Smooth muscle cell (in vitro differentiated cells): ENCODE measurements at regions not wholly inside any gene's neighbourhood (a gene's known extent, or its start where the extent isn't known, plus 50 kb on each side); places are given as distances from the start of the nearest gene placed in this dataset.
A peak's percentile ranks its signal among the peaks of the same experiment; 100 is the strongest.

Source experiments
- DNase-seq: peaks from one replicate; lab custom pipeline; 2025; ENCODE audit not compliant: unreplicated experiment; lab: John Stamatoyannopoulos, UW
- H2AFZ ChIP-seq: fragments of 200-600 bp; sonication (generic); 2 replicates; pipeline ENCODE4 v1.6.0; 2016; ENCODE audit warnings: antibody characterized with exemption, low read depth, mild to moderate bottlenecking
- H3F3A ChIP-seq: fragments of 200-600 bp; sonication (generic); 2 replicates; pipeline ENCODE4 v1.6.0; 2017; ENCODE audit warnings: antibody characterized with exemption, low read depth
- H3K27ac ChIP-seq: fragments of 200-600 bp; sonication (generic); 2 replicates; pipeline ENCODE4 v1.5.1; 2016; ENCODE audit warnings: low read depth, mild to moderate bottlenecking
- H3K27me3 ChIP-seq: fragments of 200-600 bp; sonication (generic); 2 replicates; pipeline ENCODE4 v1.6.1; 2016; ENCODE audit warnings: low read depth, mild to moderate bottlenecking
- H3K36me3 ChIP-seq: fragments of 200-600 bp; sonication (generic); 2 replicates; pipeline ENCODE4 v1.5.1; 2016; ENCODE audit warnings: low read depth
- H3K4me1 ChIP-seq: fragments of 200-600 bp; sonication (generic); 2 replicates; pipeline ENCODE4 v1.5.1; 2016; ENCODE audit warnings: low read depth
- H3K4me2 ChIP-seq: fragments of 200-600 bp; sonication (generic); 2 replicates; pipeline ENCODE4 v1.6.0; 2016; ENCODE audit warnings: mild to moderate bottlenecking
- H3K4me3 ChIP-seq: fragments of 200-600 bp; sonication (generic); 2 replicates; pipeline ENCODE4 v1.5.1; 2016; ENCODE audit warnings: mild to moderate bottlenecking
- H3K79me2 ChIP-seq: fragments of 200-600 bp; sonication (generic); 2 replicates; pipeline ENCODE4 v1.6.0; 2016; ENCODE audit warnings: low read depth, mild to moderate bottlenecking
- H3K9ac ChIP-seq: fragments of 200-600 bp; sonication (generic); 2 replicates; pipeline ENCODE4 v1.6.0; 2016; ENCODE audit warnings: low read depth
- H3K9me3 ChIP-seq: fragments of 200-600 bp; sonication (generic); replicated peaks from 2 replicates; pipeline ENCODE4 v1.5.1; 2016; ENCODE audit warnings: low read depth
- H4K20me1 ChIP-seq: fragments of 200-600 bp; sonication (generic); 2 replicates; pipeline ENCODE4 v1.6.0; 2016; ENCODE audit warnings: low read depth
- WGBS: methylation state at CpG from one replicate; pipeline ENCODE4 v1.1.7; 2016; ENCODE audit warnings: low lambda C conversion rate; 5-methylcytosine and 5-hydroxymethylcytosine counted together
- TF ChIP-seq, protein P1 (sequence below): fragments of 200-600 bp; sonication (generic); IDR thresholded peaks from 2 replicates; pipeline ENCODE4 v1.5.1; 2017; ENCODE audit warnings: borderline replicate concordance, mild to moderate bottlenecking, antibody characterized with exemption; ENCODE audit not compliant: insufficient read depth, poor library complexity, severe bottlenecking

DNA sequence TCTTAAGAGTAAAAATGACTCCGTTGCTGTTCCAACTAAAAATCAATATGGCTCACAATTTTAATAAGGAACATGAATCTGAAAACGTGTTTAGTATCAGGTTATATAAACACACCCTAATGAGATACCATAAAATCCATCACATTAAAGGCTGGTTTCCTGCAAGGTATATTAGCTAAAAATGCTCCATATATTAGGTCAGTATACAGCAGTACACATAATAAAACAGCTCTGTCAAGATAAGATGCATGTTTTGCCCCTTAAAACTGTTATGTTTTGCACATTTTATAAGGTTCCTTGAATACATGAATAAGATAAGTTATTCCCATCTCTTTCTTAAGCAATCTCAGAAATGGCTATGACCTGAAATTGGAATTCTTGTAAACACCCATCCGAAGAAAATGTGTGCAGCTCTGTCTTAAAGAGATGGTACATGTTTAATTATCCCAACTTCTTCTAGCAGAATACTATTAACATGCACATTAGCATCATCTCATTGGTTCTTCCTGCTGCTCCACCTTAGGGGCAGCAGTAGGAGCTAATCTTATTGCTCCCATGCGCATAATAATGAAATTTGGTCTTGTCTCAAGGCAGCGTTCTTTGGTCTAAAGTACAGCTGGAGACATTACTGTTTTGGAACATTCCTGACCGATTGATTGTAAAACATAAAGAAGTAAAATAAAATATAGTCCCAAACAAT is 836.1 kb upstream of the FANCL start:
- Histone ChIP-seq H3K79me2 (no peaks in the 10 kb centered on the region), H3F3A (no peaks in the 10 kb centered on the region), H3K9ac (no peak overlapping the region), H4K20me1 (no peaks in the 10 kb centered on the region), H3K27ac (no peak overlapping the region), H3K27me3 (no peaks in the 10 kb centered on the region), H3K36me3 (no peaks in the 10 kb centered on the region), H3K4me2 (no peak overlapping the region), H3K9me3 (no peaks in the 10 kb centered on the region), H3K4me3 (no peak overlapping the region), H3K4me1 (no peaks in the 10 kb centered on the region), H2AFZ (no peak overlapping the region)
- WGBS: 84% methylated on average over 6 of the region's 6 CpGs
- TF ChIP-seq, protein P1, sequence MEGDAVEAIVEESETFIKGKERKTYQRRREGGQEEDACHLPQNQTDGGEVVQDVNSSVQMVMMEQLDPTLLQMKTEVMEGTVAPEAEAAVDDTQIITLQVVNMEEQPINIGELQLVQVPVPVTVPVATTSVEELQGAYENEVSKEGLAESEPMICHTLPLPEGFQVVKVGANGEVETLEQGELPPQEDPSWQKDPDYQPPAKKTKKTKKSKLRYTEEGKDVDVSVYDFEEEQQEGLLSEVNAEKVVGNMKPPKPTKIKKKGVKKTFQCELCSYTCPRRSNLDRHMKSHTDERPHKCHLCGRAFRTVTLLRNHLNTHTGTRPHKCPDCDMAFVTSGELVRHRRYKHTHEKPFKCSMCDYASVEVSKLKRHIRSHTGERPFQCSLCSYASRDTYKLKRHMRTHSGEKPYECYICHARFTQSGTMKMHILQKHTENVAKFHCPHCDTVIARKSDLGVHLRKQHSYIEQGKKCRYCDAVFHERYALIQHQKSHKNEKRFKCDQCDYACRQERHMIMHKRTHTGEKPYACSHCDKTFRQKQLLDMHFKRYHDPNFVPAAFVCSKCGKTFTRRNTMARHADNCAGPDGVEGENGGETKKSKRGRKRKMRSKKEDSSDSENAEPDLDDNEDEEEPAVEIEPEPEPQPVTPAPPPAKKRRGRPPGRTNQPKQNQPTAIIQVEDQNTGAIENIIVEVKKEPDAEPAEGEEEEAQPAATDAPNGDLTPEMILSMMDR: no peak
- DNase-seq: no peak

DNA sequence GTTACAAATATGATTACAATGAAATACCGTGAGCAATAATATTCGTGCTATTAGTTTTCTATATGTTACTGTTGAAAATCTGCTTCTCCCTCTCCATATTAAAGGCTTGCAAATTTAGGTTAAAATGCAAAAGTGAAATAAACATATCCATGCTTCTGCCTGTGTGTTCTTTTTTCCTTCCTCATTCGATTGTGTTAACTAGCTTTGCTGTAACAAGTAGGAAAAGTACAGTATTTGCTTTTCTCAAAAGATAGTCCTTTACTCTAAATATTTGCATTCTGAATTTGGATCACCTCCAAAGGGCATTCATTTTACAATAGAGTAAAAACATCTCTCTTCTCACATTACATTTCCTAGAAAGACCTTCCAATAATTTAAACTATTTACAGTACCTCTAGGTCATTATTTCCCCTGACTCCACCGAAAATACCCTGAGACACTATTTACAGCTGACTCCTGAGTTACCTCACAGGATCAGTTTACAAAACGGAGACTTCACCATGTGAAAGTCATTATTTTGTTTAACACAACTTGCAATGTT is 835.0 kb upstream of the FANCL start:
- Histone ChIP-seq H3K36me3 (no peaks in the 10 kb centered on the region), H2AFZ (peak overlapping the region; percentile 13), H4K20me1 (no peaks in the 10 kb centered on the region), H3K4me2 (no peak overlapping the region), H3K4me3 (no peak overlapping the region), H3F3A (no peaks in the 10 kb centered on the region), H3K27me3 (no peaks in the 10 kb centered on the region), H3K9ac (no peak overlapping the region), H3K79me2 (no peaks in the 10 kb centered on the region), H3K27ac (no peak overlapping the region), H3K9me3 (no peaks in the 10 kb centered on the region), H3K4me1 (no peaks in the 10 kb centered on the region)
- TF ChIP-seq, protein P1: no peak
- no peak for DNase-seq
- 76% methylated on average over 5 of the region's 5 CpGs for WGBS

- Histone ChIP-seq H3K79me2 (no peaks in the 10 kb centered on the region), H2AFZ (no peak overlapping the region), H4K20me1 (no peaks in the 10 kb centered on the region), H3K27ac (no peak overlapping the region), H3K4me2 (no peak overlapping the region), H3K9ac (no peak overlapping the region), H3K36me3 (no peaks in the 10 kb centered on the region), H3K4me3 (no peak overlapping the region), H3K4me1 (no peaks in the 10 kb centered on the region), H3K27me3 (no peaks in the 10 kb centered on the region), H3F3A (no peaks in the 10 kb centered on the region), H3K9me3 (no peaks in the 10 kb centered on the region)
- no peak for DNase-seq
- 95% methylated on average over 3 of the region's 3 CpGs for WGBS
- TF ChIP-seq, protein P1: no peak
These were observed 832.9 kb upstream of the FANCL start for GRCh38 chr2:59074071-59074470.

GRCh38 chr2:59073286-59073685 is 832.2 kb upstream of the FANCL start:
- H3K9ac ChIP-seq: no peak overlapping the region
- H3F3A ChIP-seq: no peaks in the 10 kb centered on the region
- no peaks in the 10 kb centered on the region for H3K36me3 ChIP-seq
- no peaks in the 10 kb centered on the region for H3K27me3 ChIP-seq
- TF ChIP-seq, protein P1: no peak
- DNase-seq: no peak
- no peaks in the 10 kb centered on the region for H3K9me3 ChIP-seq
- WGBS: 84% methylated on average over 6 of the region's 6 CpGs
- no peak overlapping the region for H3K4me2 ChIP-seq
- H3K27ac ChIP-seq: no peak overlapping the region
- no peaks in the 10 kb centered on the region for H3K79me2 ChIP-seq
- H3K4me3 ChIP-seq: no peak overlapping the region
- H3K4me1 ChIP-seq: no peaks in the 10 kb centered on the region
- no peak overlapping the region for H2AFZ ChIP-seq
- no peaks in the 10 kb centered on the region for H4K20me1 ChIP-seq
